ENCODE measurements at regions not wholly inside any gene's neighbourhood (a gene's known extent, or its start where the extent isn't known, plus 50 kb on each side); places are given as distances from the start of the nearest gene placed in this dataset.

- intact Hi-C loops (cut with DNase I): no loop called here
- no peak for DNase-seq
- Histone ChIP-seq H3K9me3 (no peaks in the 10 kb centered on the region), H3K36me3 (no peaks in the 10 kb centered on the region), H3K27me3 (no peaks in the 10 kb centered on the region), H3K4me3 (no peak overlapping the region), H3K4me1 (no peaks in the 10 kb centered on the region), H3K27ac (no peak overlapping the region)
- no peak for TF ChIP-seq CTCF (IDR thresholded peaks at IDR 0.05)
- ATAC-seq: no peak
Observed at GRCh38 chr3:77935418-77935817, 895.5 kb downstream of the ROBO2 start.

- Histone ChIP-seq H3K9me3 (no peaks in the 10 kb centered on the region), H3K4me3 (no peak overlapping the region), H3K27ac (no peak overlapping the region), H3K27me3 (no peaks in the 10 kb centered on the region), H3K36me3 (no peaks in the 10 kb centered on the region), H3K4me1 (no peaks in the 10 kb centered on the region)
- no peak for TF ChIP-seq CTCF (IDR thresholded peaks at IDR 0.05)
- ATAC-seq (no peak), DNase-seq (no peak)
- intact Hi-C loops (cut with DNase I): no loop called here
Observed at GRCh38 chr3:77939726-77940125, 899.8 kb downstream of the ROBO2 start.

GRCh38 chr3:77943598-77943997, 903.7 kb downstream of the ROBO2 start:
- TF ChIP-seq CTCF (IDR thresholded peaks at IDR 0.05): no peak
- DNase-seq (no peak), ATAC-seq (no peak)
- no peaks in the 10 kb centered on the region for H3K9me3 ChIP-seq
- no peak overlapping the region for H3K27ac ChIP-seq
- no peaks in the 10 kb centered on the region for H3K36me3 ChIP-seq
- H3K4me1 ChIP-seq: no peaks in the 10 kb centered on the region
- H3K4me3 ChIP-seq: no peak overlapping the region
- no peaks in the 10 kb centered on the region for H3K27me3 ChIP-seq
- intact Hi-C loops (cut with DNase I): no loop called here

GRCh38 chr3:77945320-77945719, 905.4 kb downstream of the ROBO2 start:
- no peak for ATAC-seq
- intact Hi-C loops (cut with DNase I): no loop called here
- no peaks in the 10 kb centered on the region for H3K9me3 ChIP-seq
- H3K4me1 ChIP-seq: no peaks in the 10 kb centered on the region
- H3K27ac ChIP-seq: no peak overlapping the region
- no peaks in the 10 kb centered on the region for H3K27me3 ChIP-seq
- TF ChIP-seq CTCF (IDR thresholded peaks at IDR 0.05): no peak
- no peak overlapping the region for H3K4me3 ChIP-seq
- H3K36me3 ChIP-seq: no peaks in the 10 kb centered on the region
- DNase-seq: no peak

- H3K27me3 ChIP-seq: no peaks in the 10 kb centered on the region
- intact Hi-C loops (cut with DNase I): no loop called here
- ATAC-seq (no peak), DNase-seq (no peak)
- H3K36me3 ChIP-seq: no peaks in the 10 kb centered on the region
- TF ChIP-seq CTCF (IDR thresholded peaks at IDR 0.05): no peak
- no peak overlapping the region for H3K27ac ChIP-seq
- no peaks in the 10 kb centered on the region for H3K9me3 ChIP-seq
- no peak overlapping the region for H3K4me3 ChIP-seq
- H3K4me1 ChIP-seq: no peaks in the 10 kb centered on the region
Observed at GRCh38 chr3:77947671-77948070, 907.8 kb downstream of the ROBO2 start.

- ATAC-seq (no peak), DNase-seq (no peak)
- Histone ChIP-seq H3K9me3 (no peaks in the 10 kb centered on the region), H3K36me3 (no peaks in the 10 kb centered on the region), H3K27ac (no peak overlapping the region), H3K4me3 (no peak overlapping the region), H3K4me1 (no peaks in the 10 kb centered on the region), H3K27me3 (no peaks in the 10 kb centered on the region)
- intact Hi-C loops (cut with DNase I): no loop called here
- TF ChIP-seq CTCF (IDR thresholded peaks at IDR 0.05): no peak
Observed at GRCh38 chr3:77967621-77968020, 927.7 kb downstream of the ROBO2 start.

All from upper lobe of right lung (tissue), 1 donor.